Uterus (tissue), 2 donors: ENCODE measurements at regions not wholly inside any gene's neighbourhood (a gene's known extent, or its start where the extent isn't known, plus 50 kb on each side); places are given as distances from the start of the nearest gene placed in this dataset.

ENCODE experiments used
- POLR2A ChIP-seq, 2 donors: fragments of 450-650 bp; IDR thresholded peaks; one replicate each; pipeline ENCODE4 v1.6.1; 2016; ENCODE audit warnings: antibody characterized with exemption in 2 of 2, mild to moderate bottlenecking in 1 of 2, moderate library complexity in 1 of 2
- TF ChIP-seq, protein P1 (sequence below), 4 experiments: fragments of 200-600 bp in 2 of 4; fragments of 450-650 bp in 2 of 4; sonication (generic) in 2 of 4; IDR thresholded peaks; one replicate each; pipeline ENCODE4 v1.5.1; 2016 to 2019; ENCODE audit warnings: antibody characterized with exemption in 4 of 4, mild to moderate bottlenecking in 2 of 4, moderate library complexity in 1 of 4

DNA sequence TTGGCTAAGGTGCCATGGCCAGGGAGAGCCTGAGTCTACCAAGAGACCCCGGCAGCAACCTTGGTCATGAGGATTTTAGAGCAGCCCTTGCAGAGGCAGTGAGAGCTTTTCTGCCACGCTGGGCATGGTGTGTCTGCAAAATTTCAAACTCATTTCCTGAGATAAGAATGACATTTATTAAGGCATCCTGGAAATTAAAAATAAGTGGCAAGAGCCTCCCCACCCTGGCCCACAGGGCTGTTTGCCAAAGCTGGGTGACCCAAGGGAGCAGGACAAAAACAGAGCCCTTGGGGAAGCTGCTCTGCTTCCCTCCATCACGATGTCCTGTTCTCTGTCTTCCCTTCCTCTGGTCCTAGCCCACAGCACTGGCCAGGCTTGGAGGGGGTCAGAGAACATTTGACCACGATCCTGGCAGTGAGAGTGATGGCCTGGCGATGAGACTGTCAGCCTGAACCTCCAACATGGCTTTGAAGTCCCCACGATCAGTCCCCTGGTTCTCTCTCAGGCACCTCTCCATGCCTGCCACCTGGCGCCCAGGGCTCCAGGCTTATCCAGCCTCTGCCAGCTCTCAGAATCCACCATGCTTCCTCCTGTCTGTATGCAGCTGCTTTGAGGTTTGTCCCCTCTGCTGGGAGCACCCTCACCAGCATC lies 68.9 kb upstream of the RMDN2 start:
- TF ChIP-seq, protein P1, sequence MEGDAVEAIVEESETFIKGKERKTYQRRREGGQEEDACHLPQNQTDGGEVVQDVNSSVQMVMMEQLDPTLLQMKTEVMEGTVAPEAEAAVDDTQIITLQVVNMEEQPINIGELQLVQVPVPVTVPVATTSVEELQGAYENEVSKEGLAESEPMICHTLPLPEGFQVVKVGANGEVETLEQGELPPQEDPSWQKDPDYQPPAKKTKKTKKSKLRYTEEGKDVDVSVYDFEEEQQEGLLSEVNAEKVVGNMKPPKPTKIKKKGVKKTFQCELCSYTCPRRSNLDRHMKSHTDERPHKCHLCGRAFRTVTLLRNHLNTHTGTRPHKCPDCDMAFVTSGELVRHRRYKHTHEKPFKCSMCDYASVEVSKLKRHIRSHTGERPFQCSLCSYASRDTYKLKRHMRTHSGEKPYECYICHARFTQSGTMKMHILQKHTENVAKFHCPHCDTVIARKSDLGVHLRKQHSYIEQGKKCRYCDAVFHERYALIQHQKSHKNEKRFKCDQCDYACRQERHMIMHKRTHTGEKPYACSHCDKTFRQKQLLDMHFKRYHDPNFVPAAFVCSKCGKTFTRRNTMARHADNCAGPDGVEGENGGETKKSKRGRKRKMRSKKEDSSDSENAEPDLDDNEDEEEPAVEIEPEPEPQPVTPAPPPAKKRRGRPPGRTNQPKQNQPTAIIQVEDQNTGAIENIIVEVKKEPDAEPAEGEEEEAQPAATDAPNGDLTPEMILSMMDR (IDR thresholded peaks at IDR 0.05) = no peak
- TF ChIP-seq POLR2A (IDR thresholded peaks at IDR 0.05) = no peak
